ENCODE measurements at regions not wholly inside any gene's neighbourhood (a gene's known extent, or its start where the extent isn't known, plus 50 kb on each side); places are given as distances from the start of the nearest gene placed in this dataset.

GRCh38 chr7:81206217-81206616 is 287.4 kb upstream of the SEMA3C start:
- ChIA-PET POLR2A (no interaction called here), CTCF (no interaction called here)
- TF ChIP-seq OVOL2 (CRISPR knock-in tag; IDR thresholded peaks at IDR 0.05; ENCODE audit: borderline replicate concordance) (no peak), ERG (CRISPR knock-in tag; IDR thresholded peaks at IDR 0.05) (no peak)
- Mint-ChIP-seq H3K27me3 (ENCODE audit: low read depth) (no peaks in the 10 kb centered on the region), H3K27ac (no peak overlapping the region), H3K9me3 (0 out of 2 replicates have a peak, but pooled peaks cover 3% of the 10 kb centered on the region), H3K36me3 (no peaks in the 10 kb centered on the region), H3K4me3 (no peak overlapping the region), H3K4me1 (no peaks in the 10 kb centered on the region)
- DNase-seq (ENCODE audit: low spot score) (no peak), ATAC-seq (no peak)

GRCh38 chr7:81201188-81201587 is 282.3 kb upstream of the SEMA3C start:
- H3K27ac Mint-ChIP-seq: no peak overlapping the region

More at GRCh38 chr7:81201188-81201587, 282.3 kb upstream of the SEMA3C start:
- no peak overlapping the region for H3K4me3 Mint-ChIP-seq
- TF ChIP-seq RELA (CRISPR knock-in tag; IDR thresholded peaks at IDR 0.05; ENCODE audit: borderline replicate concordance) (no peak), SMAD4 (CRISPR knock-in tag; IDR thresholded peaks at IDR 0.05) (no peak), NFYB (CRISPR knock-in tag; conservative IDR thresholded peaks at IDR 0.05; ENCODE audit: low read depth) (no peak), ZNF423 (CRISPR knock-in tag; IDR thresholded peaks at IDR 0.05) (no peak), AFF4 (CRISPR knock-in tag; IDR thresholded peaks at IDR 0.05; ENCODE audit: borderline replicate concordance) (no peak), ZNF121 (CRISPR knock-in tag; IDR thresholded peaks at IDR 0.05) (no peak), SP1 (CRISPR knock-in tag; conservative IDR thresholded peaks at IDR 0.05) (no peak), ZBTB21 (CRISPR knock-in tag; IDR thresholded peaks at IDR 0.05; ENCODE audit: borderline replicate concordance) (no peak), ZSCAN18 (CRISPR knock-in tag; IDR thresholded peaks at IDR 0.05) (no peak), IRF1 (CRISPR knock-in tag; IDR thresholded peaks at IDR 0.05) (no peak), PRDM15 (CRISPR knock-in tag; IDR thresholded peaks at IDR 0.05) (no peak), NFE2L1 (CRISPR knock-in tag; IDR thresholded peaks at IDR 0.05) (no peak), E2F4 (CRISPR knock-in tag; IDR thresholded peaks at IDR 0.05; ENCODE audit: borderline replicate concordance, low read depth) (no peak), ZNF317 (CRISPR knock-in tag; IDR thresholded peaks at IDR 0.05; ENCODE audit: borderline replicate concordance, low read depth) (no peak), PRRX2 (CRISPR knock-in tag; IDR thresholded peaks at IDR 0.05) (no peak), HMGXB4 (CRISPR knock-in tag; IDR thresholded peaks at IDR 0.05) (no peak), ZNF138 (CRISPR knock-in tag; conservative IDR thresholded peaks at IDR 0.05) (no peak), OVOL2 (CRISPR knock-in tag; IDR thresholded peaks at IDR 0.05; ENCODE audit: borderline replicate concordance) (no peak), ATF3 (CRISPR knock-in tag; conservative IDR thresholded peaks at IDR 0.05) (no peak)
- H3K36me3 Mint-ChIP-seq: no peaks in the 10 kb centered on the region
- 0 out of 2 replicates have a peak, but pooled peaks cover 3% of the 10 kb centered on the region for H3K9me3 Mint-ChIP-seq
- no peaks in the 10 kb centered on the region for H3K27me3 Mint-ChIP-seq (ENCODE audit: low read depth)
- POLR2A ChIA-PET: no interaction called here
- CTCF ChIA-PET: no interaction called here
- DNase-seq (ENCODE audit: low spot score): no peak
- no peaks in the 10 kb centered on the region for H3K4me1 Mint-ChIP-seq
- no peak for ATAC-seq
